ENCODE measurements at regions not wholly inside any gene's neighbourhood (a gene's known extent, or its start where the extent isn't known, plus 50 kb on each side); places are given as distances from the start of the nearest gene placed in this dataset.

GRCh38 chr4:143046906-143047305 is 137.8 kb upstream of the USP38 start:
- no peak for DNase-seq (ENCODE audit: low read depth)
- TF ChIP-seq CTCF (conservative IDR thresholded peaks at IDR 0.05; ENCODE audit: low read depth, low read length) = no peak
- no peak overlapping the region for H3K4me3 ChIP-seq (ENCODE audit: low read depth, low read length)

DNA sequence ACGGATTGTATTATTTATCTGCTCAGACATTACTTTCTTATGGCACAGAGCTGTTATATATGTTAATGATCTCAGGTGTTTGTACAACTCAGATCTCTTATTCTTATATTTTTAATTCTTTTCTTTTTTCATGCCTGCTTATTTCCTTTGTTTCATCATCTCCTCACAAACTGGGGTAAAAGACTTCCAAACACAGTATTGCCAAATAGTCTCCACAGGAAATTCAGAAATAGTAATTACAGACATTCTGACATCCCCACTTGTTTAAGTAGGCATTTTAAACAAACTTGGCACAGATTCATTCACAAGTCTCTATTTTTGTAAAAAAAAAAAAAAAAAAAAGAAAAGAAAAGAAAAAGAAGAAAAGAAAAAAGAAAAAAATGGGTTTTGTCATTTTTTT is 129.7 kb upstream of the USP38 start:
- TF ChIP-seq CTCF (conservative IDR thresholded peaks at IDR 0.05; ENCODE audit: low read depth, low read length) = no peak
- no peak overlapping the region for H3K4me3 ChIP-seq (ENCODE audit: low read depth, low read length)
- DNase-seq (ENCODE audit: low read depth) = no peak

GRCh38 chr4:143055997-143056396 is 128.7 kb upstream of the USP38 start:
- no peak for DNase-seq (ENCODE audit: low read depth)
- H3K4me3 ChIP-seq (ENCODE audit: low read depth, low read length) = no peak overlapping the region
- no peak for TF ChIP-seq CTCF (conservative IDR thresholded peaks at IDR 0.05; ENCODE audit: low read depth, low read length)

DNA sequence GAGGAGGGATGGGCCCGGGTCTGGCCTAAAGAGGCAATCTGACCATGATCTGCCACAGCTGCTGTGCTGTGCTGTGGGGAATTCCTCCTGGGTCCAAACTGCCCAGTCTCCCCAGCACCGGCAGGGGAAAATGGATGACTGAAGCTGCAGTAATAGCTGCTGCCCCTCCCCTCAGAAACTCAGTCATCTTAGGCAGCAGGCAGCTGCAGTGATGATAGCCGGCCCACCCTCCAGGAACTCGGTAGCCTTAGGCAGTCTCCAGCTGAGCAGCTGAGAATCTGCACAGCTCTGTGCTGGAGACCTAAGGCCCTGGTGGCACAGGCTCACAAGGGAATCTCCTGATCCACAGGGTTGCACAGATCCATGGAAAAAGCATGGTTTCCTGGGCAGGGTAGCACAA is 113.4 kb upstream of the USP38 start:
- DNase-seq (ENCODE audit: low read depth) = no peak
- TF ChIP-seq CTCF (conservative IDR thresholded peaks at IDR 0.05; ENCODE audit: low read depth, low read length) = no peak
- no peak overlapping the region for H3K4me3 ChIP-seq (ENCODE audit: low read depth, low read length)

- TF ChIP-seq CTCF (conservative IDR thresholded peaks at IDR 0.05; ENCODE audit: low read depth, low read length) = no peak
- H3K4me3 ChIP-seq (ENCODE audit: low read depth, low read length) = no peak overlapping the region
- DNase-seq (ENCODE audit: low read depth) = no peak
Observed at GRCh38 chr4:143076723-143077122, 108.0 kb upstream of the USP38 start.

DNA sequence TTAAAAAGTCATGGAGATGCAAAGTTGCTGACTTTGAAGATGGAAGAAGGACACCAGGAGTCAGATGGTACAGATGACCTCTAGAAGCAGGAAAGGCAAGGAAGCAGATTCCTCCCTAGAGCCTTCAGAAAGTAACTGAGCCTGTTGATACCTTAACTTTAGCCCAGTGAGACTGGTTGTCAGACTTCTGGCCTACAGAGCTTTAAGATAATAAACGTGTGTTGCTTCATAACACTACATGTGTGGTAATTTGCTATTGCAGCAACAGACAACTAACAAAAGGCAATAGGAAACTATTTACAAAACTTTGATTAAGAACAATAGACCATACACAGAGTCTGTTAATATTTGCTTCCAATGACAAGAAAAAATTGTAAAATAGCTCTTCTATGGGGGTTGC is 102.0 kb upstream of the USP38 start:
- H3K4me3 ChIP-seq (ENCODE audit: low read depth, low read length) = no peak overlapping the region
- no peak for TF ChIP-seq CTCF (conservative IDR thresholded peaks at IDR 0.05; ENCODE audit: low read depth, low read length)
- no peak for DNase-seq (ENCODE audit: low read depth)

GRCh38 chr4:143083756-143084472 is 100.8 kb upstream of the USP38 start:
- no peak for DNase-seq (ENCODE audit: low read depth)
- no peak for TF ChIP-seq CTCF (conservative IDR thresholded peaks at IDR 0.05; ENCODE audit: low read depth, low read length)
- no peak overlapping the region for H3K4me3 ChIP-seq (ENCODE audit: low read depth, low read length)
